ENCODE measurements at regions not wholly inside any gene's neighbourhood (a gene's known extent, or its start where the extent isn't known, plus 50 kb on each side); places are given as distances from the start of the nearest gene placed in this dataset.

DNA sequence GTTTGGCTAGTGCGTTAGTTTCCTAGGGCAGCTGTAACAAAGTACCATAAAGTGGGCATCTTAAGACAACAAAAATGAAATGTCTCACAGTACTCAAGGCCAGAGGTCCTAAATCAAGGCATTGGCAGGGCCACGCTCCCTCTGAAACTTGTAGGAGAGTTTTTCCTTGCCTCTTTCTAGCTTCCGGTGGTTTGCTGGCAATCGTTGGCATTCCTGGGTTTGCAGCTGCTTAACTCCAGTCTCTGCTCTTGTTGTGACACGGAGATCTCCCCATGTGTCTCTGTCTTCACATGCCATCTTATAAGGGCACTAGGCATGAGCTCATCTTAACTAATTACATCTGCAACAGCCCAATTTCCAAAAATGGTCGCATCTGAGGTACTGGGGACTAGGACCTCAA, 362.0 kb upstream of the BOD1L1 start:
- no peak for DNase-seq (ENCODE audit: low read depth, low spot score)

DNA sequence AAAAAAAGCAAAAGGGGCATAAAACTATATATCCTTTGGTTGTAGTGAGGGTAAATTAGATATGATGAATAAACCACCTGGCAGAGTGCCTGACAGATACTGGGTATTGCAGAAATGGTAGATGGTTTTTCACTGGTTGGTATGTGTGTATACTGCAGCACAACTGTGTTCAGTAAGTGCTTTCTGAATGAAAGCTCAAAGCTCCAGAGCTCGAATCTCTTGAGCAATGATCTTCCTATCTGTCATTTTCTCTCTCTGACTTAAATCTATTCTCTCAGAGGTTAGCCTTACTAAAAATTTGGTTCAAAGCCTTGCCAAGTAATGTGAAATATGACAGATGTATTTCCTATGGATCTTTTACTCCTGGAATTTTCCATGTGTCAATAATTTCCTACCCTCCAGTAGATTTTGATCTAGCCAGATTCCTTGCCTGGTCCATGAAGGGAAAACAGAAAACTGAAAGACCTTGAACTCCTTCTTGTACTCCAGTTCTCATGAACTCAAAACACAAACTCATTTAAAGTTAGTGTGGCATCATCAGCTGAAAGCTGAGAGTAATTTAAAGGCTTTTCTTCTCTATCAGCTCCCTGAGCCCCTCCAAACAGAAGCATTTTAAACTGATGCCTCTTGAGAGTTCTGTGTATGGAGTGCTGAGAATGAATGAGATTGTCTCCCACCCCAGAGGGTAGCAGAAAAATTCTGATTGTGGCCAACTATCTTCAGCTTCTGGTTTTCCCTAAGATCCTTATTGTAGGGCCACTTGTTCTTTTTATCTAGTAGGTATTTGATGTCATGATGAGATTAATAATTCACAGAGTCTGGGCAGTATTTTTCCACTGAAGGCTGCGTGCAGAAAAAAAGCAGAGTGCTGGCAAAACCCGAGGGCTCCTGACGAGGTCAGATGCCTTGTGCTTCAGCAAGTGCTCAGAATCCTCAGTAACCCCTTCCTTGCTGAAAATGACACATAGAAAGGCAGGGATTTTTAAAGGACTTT, 363.4 kb upstream of the BOD1L1 start:
- Mint-ChIP-seq H3K27ac (ENCODE audit: unreplicated experiment) (peak overlapping the region; percentile 16), H3K36me3 (ENCODE audit: low read depth) (no peaks in the 10 kb centered on the region)

More for the DNA sequence above, 362.0 kb upstream of the BOD1L1 start:
- TF ChIP-seq, protein P1, sequence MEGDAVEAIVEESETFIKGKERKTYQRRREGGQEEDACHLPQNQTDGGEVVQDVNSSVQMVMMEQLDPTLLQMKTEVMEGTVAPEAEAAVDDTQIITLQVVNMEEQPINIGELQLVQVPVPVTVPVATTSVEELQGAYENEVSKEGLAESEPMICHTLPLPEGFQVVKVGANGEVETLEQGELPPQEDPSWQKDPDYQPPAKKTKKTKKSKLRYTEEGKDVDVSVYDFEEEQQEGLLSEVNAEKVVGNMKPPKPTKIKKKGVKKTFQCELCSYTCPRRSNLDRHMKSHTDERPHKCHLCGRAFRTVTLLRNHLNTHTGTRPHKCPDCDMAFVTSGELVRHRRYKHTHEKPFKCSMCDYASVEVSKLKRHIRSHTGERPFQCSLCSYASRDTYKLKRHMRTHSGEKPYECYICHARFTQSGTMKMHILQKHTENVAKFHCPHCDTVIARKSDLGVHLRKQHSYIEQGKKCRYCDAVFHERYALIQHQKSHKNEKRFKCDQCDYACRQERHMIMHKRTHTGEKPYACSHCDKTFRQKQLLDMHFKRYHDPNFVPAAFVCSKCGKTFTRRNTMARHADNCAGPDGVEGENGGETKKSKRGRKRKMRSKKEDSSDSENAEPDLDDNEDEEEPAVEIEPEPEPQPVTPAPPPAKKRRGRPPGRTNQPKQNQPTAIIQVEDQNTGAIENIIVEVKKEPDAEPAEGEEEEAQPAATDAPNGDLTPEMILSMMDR (conservative IDR thresholded peaks at IDR 0.05): no peak
- no peaks in the 10 kb centered on the region for H3K27me3 Mint-ChIP-seq (ENCODE audit: low read depth)
- no peak overlapping the region for H3K4me3 Mint-ChIP-seq
- H3K4me1 Mint-ChIP-seq: peaks cover 45% of the 10 kb centered on the region
- H3K27ac Mint-ChIP-seq (ENCODE audit: unreplicated experiment): no peak overlapping the region
- H3K9me3 Mint-ChIP-seq: no peaks in the 10 kb centered on the region
- H3K36me3 Mint-ChIP-seq (ENCODE audit: low read depth): no peaks in the 10 kb centered on the region

DNA sequence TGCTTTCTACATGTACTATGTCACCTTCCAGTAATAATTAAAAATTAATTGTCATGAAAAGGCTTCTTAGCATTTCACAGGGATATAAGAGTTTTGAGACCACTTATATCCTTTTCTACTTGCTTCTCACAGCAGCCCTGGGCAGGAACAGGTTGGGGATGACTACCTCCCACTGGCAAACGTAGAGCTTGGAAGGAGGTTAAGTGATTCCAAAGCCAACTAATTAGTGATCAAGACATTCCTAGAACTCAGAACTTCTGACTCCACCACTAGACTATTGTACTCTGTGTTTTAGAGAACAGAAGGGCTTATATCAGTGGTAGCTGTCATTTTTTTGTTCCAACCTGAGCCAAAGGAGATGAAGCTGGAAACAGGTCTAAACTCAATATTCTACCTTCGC, 364.5 kb upstream of the BOD1L1 start:
- TF ChIP-seq, protein P1 (conservative IDR thresholded peaks at IDR 0.05): no peak
- Mint-ChIP-seq H3K27ac (ENCODE audit: unreplicated experiment) (no peak overlapping the region), H3K27me3 (ENCODE audit: low read depth) (no peaks in the 10 kb centered on the region), H3K4me3 (no peak overlapping the region), H3K4me1 (peaks cover 45% of the 10 kb centered on the region), H3K36me3 (ENCODE audit: low read depth) (no peaks in the 10 kb centered on the region), H3K9me3 (no peaks in the 10 kb centered on the region)
- no peak for DNase-seq (ENCODE audit: low read depth, low spot score)

More for the DNA sequence above, 363.4 kb upstream of the BOD1L1 start:
- DNase-seq (ENCODE audit: low read depth, low spot score): no peak
- no peaks in the 10 kb centered on the region for H3K9me3 Mint-ChIP-seq
- H3K4me1 Mint-ChIP-seq: peaks cover 45% of the 10 kb centered on the region
- TF ChIP-seq, protein P1 (conservative IDR thresholded peaks at IDR 0.05): no peak
- H3K4me3 Mint-ChIP-seq: no peak overlapping the region
- H3K27me3 Mint-ChIP-seq (ENCODE audit: low read depth): no peaks in the 10 kb centered on the region

DNA sequence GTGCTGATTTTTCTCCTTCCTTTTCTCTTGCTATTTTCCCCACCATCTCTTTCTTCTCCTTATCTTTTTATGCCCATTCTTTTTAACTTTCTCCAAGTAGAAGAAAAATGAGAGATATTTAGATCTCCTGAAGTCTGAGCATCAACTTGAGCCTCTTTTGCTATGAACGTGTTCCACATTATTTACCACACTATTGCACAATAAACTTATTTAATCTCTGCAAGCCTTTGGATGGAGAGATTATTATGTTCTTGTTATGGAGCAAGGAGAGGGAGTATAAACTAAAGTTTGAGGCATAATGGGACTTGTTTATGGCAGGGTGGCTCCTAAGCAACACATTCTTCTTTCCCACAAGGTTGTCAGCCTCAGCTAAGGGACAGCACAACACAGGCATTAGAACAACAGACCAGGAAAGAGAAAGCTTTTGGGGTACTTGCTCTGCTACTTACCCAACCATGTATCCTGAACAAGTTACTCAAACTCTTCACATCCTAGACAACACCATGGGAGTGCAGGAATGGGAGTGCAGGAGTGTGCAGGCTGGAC, 365.5 kb upstream of the BOD1L1 start:
- TF ChIP-seq, protein P1 (conservative IDR thresholded peaks at IDR 0.05): no peak
- no peak for DNase-seq (ENCODE audit: low read depth, low spot score)
- Mint-ChIP-seq H3K27ac (ENCODE audit: unreplicated experiment) (peak overlapping the region; percentile 32), H3K4me1 (peaks cover 39% of the 10 kb centered on the region), H3K36me3 (ENCODE audit: low read depth) (no peaks in the 10 kb centered on the region), H3K27me3 (ENCODE audit: low read depth) (no peaks in the 10 kb centered on the region), H3K9me3 (no peaks in the 10 kb centered on the region), H3K4me3 (no peak overlapping the region)

DNA sequence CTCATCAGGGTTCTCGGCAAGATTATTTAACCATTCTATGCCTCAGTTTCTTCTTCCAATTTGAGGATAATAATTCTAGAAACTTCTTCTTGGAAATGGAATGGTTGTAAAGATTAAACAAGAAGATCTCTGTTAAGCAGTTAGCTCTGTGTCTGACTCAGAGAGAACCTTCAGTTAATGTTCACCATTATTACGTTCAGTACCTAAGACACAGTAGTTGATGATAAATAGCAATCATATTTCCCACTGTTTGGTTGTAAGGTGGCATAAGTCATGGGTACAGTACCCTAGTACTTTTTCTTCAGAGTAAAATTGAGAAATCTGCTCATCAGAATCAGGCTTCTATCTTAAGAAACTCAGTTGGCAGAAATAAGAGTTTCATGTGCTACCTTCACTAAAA, 366.5 kb upstream of the BOD1L1 start:
- no peak for DNase-seq (ENCODE audit: low read depth, low spot score)
- Mint-ChIP-seq H3K4me3 (no peak overlapping the region), H3K9me3 (no peaks in the 10 kb centered on the region), H3K27ac (ENCODE audit: unreplicated experiment) (no peak overlapping the region), H3K36me3 (ENCODE audit: low read depth) (no peaks in the 10 kb centered on the region), H3K27me3 (ENCODE audit: low read depth) (no peaks in the 10 kb centered on the region), H3K4me1 (peaks cover 33% of the 10 kb centered on the region)
- TF ChIP-seq, protein P1 (conservative IDR thresholded peaks at IDR 0.05): no peak
